ENCODE measurements at regions not wholly inside any gene's neighbourhood (a gene's known extent, or its start where the extent isn't known, plus 50 kb on each side); places are given as distances from the start of the nearest gene placed in this dataset.

DNA sequence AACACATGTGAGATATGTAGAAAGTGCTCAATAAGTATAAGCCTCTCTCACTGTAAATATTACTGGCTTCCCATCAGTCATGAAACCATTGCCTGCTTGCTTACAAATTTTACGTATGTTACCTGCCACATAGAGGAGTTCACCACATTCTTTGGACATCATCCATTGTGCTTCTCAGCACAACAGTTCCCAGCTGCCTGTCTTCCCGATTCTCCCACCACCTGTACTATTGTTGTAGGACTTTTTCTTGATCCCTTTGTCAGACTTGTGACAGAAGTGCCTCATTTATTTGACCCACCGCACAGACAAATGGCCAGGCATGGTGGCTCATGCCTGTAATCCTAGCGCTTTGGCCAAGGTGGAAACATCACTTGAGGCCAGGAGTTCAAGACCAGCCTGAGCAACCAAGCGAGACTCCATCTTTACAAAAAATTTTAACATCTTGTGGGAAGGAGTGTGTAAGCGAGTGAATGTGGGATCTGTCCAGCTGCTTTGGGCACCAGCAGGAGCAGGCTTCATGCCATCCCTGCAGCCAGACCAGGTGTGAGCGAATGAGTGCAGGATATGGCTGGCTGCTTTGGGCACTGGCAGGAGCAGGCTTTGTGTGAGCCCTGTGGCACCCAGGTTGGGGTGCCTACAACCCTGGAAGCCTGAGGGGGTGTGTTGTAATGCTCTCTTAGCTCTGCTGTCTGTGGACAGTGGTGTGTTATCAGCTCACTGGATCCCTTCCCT, 139.9 kb upstream of the ELL2 start:
- TF ChIP-seq CTCF (conservative IDR thresholded peaks at IDR 0.05 in 1 of 2, IDR thresholded peaks at IDR 0.05 in 1 of 2; ENCODE audit: extremely low read depth in 1 of 2, insufficient read depth in 1 of 2, low read depth in 1 of 2, low read length in 2 of 2) = no peak
- TF ChIP-seq EZH2 (IDR thresholded peaks at IDR 0.05; ENCODE audit: borderline replicate concordance, low read length) = no peak

All from mammary epithelial cell (primary cell).